ENCODE measurements at regions not wholly inside any gene's neighbourhood (a gene's known extent, or its start where the extent isn't known, plus 50 kb on each side); places are given as distances from the start of the nearest gene placed in this dataset.

DNA sequence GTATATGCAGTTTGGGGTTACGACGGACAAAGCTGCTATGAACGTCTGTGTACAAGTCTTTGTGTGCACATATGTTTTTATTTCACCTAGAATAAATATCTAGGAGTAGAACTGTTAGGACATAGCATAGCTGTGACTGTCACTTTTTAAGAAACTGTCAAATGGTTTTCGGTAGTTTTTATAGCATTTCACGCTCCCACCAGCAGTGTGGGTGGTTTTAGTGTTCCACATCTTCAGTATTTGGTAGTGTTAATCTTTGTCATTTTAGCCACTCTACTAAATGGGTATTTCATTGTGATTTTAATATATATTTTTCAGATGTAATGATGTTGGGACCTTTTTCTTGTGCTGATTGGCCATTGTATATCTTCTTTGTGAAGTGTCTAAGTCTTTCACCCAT is 109.1 kb upstream of the BCAT1 start:
- peak overlapping the region; percentile 50 for H3K27ac Mint-ChIP-seq
- peaks cover 78% of the 10 kb centered on the region for H3K4me1 Mint-ChIP-seq (ENCODE audit: low read depth)
- peaks cover 9% of the 10 kb centered on the region for H3K36me3 Mint-ChIP-seq (ENCODE audit: low read depth)
- H3K27me3 Mint-ChIP-seq = no peaks in the 10 kb centered on the region
- H3K9me3 Mint-ChIP-seq = no peaks in the 10 kb centered on the region
- peak overlapping the region; percentile 54 for H3K4me3 Mint-ChIP-seq

DNA sequence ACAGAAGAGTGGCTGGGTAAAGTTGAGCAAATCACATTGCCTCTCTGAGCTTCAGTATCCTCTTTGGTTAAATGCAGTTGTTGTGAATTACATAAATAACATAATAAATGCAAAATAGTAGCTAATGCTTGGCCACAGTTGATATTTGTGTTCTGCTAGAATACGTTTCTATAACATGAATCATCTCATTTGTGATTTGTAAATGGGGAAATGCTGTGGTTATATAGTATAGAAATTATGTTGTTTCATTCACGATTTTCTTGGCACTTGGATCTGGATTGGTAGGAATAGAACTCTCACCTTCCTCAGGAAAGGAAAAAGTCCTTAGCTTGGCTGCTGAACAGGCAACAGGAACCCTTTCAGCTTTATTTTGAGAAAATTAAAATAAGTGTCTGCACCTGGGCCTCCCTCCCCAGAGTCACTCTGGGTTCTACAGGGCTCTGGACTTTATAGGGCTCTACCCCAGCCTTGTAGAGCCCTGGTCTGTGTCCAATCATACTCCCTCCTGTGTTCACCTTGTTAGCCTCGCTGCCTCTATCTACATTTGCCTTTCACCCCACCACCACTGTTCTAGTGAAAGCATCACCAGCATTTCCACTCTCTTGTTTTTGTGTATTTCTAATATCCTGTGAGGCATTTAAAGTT is 107.7 kb upstream of the BCAT1 start:
- H3K4me3 Mint-ChIP-seq = peak overlapping the region; percentile 91
- H3K36me3 Mint-ChIP-seq (ENCODE audit: low read depth) = no peaks in the 10 kb centered on the region
- H3K27me3 Mint-ChIP-seq = no peaks in the 10 kb centered on the region
- H3K27ac Mint-ChIP-seq = peak overlapping the region; percentile 69
- H3K9me3 Mint-ChIP-seq = no peaks in the 10 kb centered on the region
- peaks cover 80% of the 10 kb centered on the region for H3K4me1 Mint-ChIP-seq (ENCODE audit: low read depth)

DNA sequence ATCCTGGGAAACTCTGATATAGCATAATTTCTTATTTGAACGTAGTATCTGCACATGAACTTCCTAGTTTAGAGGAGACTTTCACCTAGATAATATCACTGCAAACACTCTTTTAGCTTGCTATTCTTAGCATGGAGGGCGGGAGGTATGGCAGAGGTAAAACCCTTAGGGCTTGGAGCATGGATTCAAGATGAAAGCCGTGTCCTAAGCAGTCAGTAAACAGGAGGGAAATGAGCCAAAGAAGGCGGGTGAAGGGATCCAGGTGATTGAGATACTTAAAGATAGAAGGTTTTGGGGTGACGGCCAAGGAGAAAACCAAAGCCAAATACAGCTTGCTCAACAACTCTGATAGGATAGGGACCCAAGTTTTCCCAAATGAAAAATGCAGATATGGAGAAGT is 107.1 kb upstream of the BCAT1 start:
- H3K4me3 Mint-ChIP-seq = peak overlapping the region; percentile 91
- no peaks in the 10 kb centered on the region for H3K27me3 Mint-ChIP-seq
- peak overlapping the region; percentile 88 for H3K27ac Mint-ChIP-seq
- no peaks in the 10 kb centered on the region for H3K36me3 Mint-ChIP-seq (ENCODE audit: low read depth)
- peaks cover 80% of the 10 kb centered on the region for H3K4me1 Mint-ChIP-seq (ENCODE audit: low read depth)
- no peaks in the 10 kb centered on the region for H3K9me3 Mint-ChIP-seq

DNA sequence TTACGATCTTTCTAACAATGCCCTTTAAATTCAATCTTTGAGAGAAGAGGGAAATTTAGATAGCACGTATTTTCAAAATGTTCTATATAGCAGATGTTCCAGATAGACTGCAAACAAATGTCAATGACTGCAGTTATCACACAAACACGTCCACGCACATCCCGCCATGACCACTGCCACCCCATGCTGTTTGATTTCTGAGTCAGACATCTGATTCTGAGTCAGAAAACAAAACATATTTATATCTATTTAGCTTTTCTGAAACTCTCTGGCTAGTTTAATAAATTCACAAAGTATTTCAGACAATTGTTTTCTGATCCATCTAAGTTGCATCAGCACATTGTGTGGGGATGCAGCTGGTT is 105.9 kb upstream of the BCAT1 start:
- Mint-ChIP-seq H3K4me3 (peak overlapping the region; percentile 91), H3K9me3 (no peaks in the 10 kb centered on the region), H3K27me3 (no peaks in the 10 kb centered on the region)

DNA sequence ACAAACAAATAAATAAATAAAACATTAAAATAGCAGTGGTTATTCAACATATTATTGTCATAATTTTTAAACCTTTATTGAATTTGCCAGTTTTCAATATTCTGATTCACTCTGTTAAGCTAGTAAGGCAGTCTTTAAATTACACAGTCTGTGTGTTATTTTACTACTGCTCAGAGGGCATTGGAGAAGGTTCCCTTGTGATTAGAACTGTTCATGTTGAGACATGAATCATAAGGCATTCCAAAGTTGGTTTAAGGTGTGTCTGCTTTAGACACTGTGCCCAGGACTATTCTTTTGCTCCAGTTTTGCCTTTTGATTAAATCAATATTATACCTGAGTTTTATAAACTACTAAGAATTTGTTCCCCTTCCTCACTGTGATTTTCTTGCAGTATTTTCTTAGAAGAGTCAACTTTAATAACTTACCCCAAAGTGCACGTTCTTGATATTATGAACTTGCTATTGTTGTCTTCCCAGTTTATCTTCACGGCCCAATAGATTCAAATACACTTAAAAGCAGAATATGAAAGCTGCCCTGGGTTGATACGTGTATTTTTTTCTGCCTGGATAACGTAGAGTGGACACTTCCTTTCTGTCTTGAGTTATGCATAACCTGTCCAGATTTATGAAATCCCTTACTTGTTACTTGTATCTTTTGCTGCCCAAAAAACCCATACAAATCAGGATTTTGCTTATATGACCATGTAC is 105.3 kb upstream of the BCAT1 start:
- H3K27ac Mint-ChIP-seq = peak overlapping the region; percentile 91
- H3K4me3 Mint-ChIP-seq = peak overlapping the region; percentile 91
- H3K27me3 Mint-ChIP-seq = no peaks in the 10 kb centered on the region
- H3K36me3 Mint-ChIP-seq (ENCODE audit: low read depth) = no peaks in the 10 kb centered on the region
- peaks cover 76% of the 10 kb centered on the region for H3K4me1 Mint-ChIP-seq (ENCODE audit: low read depth)
- H3K9me3 Mint-ChIP-seq = no peaks in the 10 kb centered on the region

More for the DNA sequence above, 105.9 kb upstream of the BCAT1 start:
- H3K36me3 Mint-ChIP-seq (ENCODE audit: low read depth) = no peaks in the 10 kb centered on the region
- H3K27ac Mint-ChIP-seq = peak overlapping the region; percentile 91
- peaks cover 77% of the 10 kb centered on the region for H3K4me1 Mint-ChIP-seq (ENCODE audit: low read depth)

DNA sequence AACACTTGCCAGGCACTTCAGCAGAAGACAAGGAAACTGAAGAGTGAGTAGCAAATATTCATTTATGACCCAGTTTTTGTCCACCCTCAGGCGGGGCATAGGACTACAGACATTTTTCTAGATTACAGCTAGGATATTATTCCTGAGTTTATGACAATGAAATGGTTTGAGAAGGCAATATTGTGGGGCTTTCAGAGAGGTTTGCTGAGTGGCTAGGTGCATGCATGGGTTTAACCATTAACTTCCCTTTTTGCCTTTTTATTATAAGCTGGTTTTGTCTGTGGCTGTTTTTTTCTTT is 104.0 kb upstream of the BCAT1 start:
- Mint-ChIP-seq H3K4me1 (ENCODE audit: low read depth) (peaks cover 64% of the 10 kb centered on the region), H3K36me3 (ENCODE audit: low read depth) (no peaks in the 10 kb centered on the region), H3K9me3 (no peaks in the 10 kb centered on the region), H3K27me3 (no peaks in the 10 kb centered on the region), H3K27ac (peak overlapping the region; percentile 100), H3K4me3 (peak overlapping the region; percentile 100)

DNA sequence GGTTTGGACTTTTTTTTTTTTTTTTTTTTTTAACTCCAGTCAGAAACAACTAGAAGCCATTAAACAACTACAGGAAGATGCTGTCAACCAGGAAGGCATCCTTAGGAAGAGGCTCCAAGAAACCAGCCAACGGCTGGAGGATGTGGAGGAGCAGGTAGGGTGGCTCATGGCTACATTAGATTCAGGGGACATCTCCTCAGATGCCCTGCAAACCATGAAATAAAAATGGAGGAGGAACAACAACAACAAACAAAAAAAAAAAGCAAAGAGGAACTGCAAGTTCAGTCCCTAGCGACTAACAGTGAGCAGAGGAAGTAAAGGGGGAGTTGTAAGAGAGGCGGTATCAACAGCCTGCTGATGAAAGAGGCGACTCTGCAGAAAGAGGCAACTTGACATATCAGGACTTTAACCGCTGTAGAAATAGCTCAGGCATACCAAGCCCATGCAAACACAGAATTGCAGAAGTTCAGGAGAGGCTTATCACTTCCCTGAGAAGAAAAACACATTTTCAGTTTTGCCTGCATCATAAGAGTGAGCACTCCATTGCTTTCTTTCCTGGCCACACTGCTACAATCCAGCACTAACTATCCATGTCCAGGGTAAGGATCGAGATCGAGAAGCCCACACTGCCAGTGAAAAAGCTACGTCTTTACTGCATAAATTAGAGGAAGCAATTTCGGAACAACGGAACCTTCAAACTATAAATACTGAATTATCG is 103.5 kb upstream of the BCAT1 start:
- Mint-ChIP-seq H3K36me3 (ENCODE audit: low read depth) (no peaks in the 10 kb centered on the region), H3K4me3 (peak overlapping the region; percentile 100), H3K27me3 (no peaks in the 10 kb centered on the region), H3K9me3 (no peaks in the 10 kb centered on the region), H3K27ac (peak overlapping the region; percentile 100), H3K4me1 (ENCODE audit: low read depth) (peaks cover 59% of the 10 kb centered on the region)

DNA sequence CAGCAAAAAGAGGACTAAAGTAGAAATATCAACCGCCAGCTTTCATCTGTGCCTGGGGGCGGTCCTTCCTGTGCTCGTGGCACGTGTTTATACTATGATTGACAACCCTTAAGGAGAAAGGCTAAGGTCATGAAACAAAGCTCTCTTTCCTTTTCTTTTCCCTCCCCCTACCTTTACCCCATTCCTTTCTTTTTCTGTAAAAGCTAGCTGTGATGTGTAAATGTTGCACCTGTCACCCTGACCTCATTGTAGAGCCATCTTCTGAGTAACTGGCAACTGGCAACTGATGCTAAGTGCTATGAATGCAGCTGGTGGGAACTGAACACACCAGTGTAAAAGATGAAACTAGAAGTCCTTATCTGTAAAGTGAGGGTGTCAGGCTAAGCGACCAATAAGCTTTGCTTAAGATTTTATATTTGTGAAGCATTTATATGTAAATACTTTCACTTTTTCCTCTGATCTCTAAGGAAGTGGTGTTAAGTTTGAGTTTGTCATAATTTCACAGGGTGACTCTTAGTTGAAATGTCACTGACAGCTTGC is 102.8 kb upstream of the BCAT1 start:
- H3K36me3 Mint-ChIP-seq (ENCODE audit: low read depth) = no peaks in the 10 kb centered on the region
- H3K9me3 Mint-ChIP-seq = peaks cover 5% of the 10 kb centered on the region
- peaks cover 53% of the 10 kb centered on the region for H3K4me1 Mint-ChIP-seq (ENCODE audit: low read depth)
- H3K4me3 Mint-ChIP-seq = peak overlapping the region; percentile 100
- no peaks in the 10 kb centered on the region for H3K27me3 Mint-ChIP-seq
- peak overlapping the region; percentile 100 for H3K27ac Mint-ChIP-seq

DNA sequence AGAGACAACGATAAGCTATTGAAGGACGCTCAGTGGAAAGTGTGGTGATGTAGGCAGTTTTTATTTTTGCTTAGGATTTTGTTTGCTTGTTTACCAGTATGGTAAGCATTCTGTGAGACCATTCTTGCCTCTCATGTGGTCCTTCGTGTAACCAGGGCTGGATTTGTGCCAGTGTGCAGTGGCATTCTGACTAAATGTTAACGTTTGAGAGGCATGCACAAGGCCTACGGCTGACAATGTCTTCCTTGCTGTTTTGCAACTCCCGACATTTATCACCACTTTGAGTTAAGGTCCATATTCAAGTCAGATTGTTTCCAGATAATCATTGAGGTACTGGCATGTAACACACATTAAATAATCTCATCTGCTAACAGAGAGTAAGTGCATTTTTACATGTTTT is 102.3 kb upstream of the BCAT1 start:
- H3K4me3 Mint-ChIP-seq = peak overlapping the region; percentile 100
- H3K27me3 Mint-ChIP-seq = no peaks in the 10 kb centered on the region
- peaks cover 11% of the 10 kb centered on the region for H3K9me3 Mint-ChIP-seq
- H3K36me3 Mint-ChIP-seq (ENCODE audit: low read depth) = no peaks in the 10 kb centered on the region
- H3K4me1 Mint-ChIP-seq (ENCODE audit: low read depth) = peaks cover 48% of the 10 kb centered on the region
- peak overlapping the region; percentile 100 for H3K27ac Mint-ChIP-seq

DNA sequence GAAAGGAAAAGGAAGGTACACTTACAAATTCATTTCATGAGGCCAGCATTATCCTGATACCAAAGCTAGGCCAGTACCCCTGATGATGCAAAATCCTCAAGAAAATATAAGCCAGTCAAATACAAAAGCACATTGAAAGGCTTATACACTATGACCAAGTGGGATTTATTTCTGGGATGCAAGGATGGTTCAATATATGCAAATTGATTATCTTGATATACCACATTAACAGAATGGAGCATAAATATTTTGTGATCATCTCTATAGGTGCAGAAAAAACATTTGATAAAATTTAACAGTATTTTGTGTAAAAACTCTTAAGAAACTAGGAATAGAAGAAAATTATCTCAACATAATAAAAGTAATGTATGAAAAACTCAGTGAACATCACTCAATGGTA is 97.0 kb upstream of the BCAT1 start:
- H3K36me3 Mint-ChIP-seq (ENCODE audit: low read depth) = no peaks in the 10 kb centered on the region

DNA sequence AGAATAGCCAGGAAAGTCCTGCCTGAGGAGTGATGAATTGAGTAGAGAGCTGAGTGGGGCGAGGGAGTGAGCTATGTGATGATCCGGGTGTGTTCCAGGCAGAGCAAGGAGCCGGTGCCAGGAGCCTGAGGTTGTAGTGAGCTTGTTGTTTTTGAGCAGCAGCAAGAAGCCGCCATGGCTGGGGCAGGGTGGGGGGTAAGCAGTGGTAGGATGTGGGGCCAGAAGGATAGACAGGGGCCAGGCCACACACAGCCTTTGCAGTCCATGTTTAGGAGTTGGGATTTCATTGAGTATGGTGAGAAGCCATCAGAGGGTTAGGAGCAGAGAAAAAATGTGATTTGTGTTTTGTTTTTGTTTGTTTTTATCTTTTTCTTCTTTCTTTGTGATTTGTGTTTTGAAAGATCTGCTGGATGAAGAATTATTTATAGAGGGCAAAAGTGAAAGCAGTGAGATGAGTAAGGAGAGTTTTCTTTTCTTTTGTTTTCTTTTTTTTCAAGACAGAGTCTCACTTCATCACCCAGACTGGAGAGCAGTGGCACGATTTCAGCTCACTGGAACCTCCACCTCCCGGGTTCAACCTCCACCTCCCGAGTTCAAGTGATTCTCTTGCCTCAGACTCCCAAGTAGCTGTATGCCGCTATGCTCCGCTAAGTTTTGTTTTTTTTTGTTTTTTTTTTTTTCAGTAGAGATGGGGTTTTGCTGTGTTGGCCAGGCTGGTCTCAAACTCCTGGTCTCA is 92.3 kb upstream of the BCAT1 start:
- no peak overlapping the region for H3K27ac Mint-ChIP-seq
- no peak overlapping the region for H3K4me3 Mint-ChIP-seq

More for the DNA sequence above, 97.0 kb upstream of the BCAT1 start:
- Mint-ChIP-seq H3K27ac (no peak overlapping the region), H3K27me3 (no peaks in the 10 kb centered on the region), H3K9me3 (peaks cover 17% of the 10 kb centered on the region), H3K4me1 (ENCODE audit: low read depth) (peaks cover 14% of the 10 kb centered on the region), H3K4me3 (no peak overlapping the region)

DNA sequence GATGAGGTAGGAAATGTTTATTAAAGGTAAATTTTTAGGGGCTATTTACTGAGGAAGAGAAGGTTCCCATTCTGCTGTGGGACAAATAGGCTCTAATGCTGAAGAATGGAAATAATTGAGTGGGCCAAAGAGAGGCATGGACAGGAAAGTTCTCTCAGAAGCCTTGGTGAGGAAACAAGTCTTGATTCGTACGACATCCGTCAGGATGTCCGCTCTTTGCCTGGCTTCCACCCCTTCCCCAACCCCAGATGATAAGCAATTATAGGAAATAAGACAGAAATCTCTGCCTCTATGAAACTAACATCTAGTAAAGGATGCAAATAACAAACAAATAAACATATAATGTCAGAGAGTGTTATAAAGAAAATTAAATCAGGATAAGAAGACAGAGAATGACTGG is 91.7 kb upstream of the BCAT1 start:
- H3K27me3 Mint-ChIP-seq = peaks cover 4% of the 10 kb centered on the region
- H3K27ac Mint-ChIP-seq = no peak overlapping the region
- peaks cover 8% of the 10 kb centered on the region for H3K4me1 Mint-ChIP-seq (ENCODE audit: low read depth)
- no peak overlapping the region for H3K4me3 Mint-ChIP-seq
- H3K9me3 Mint-ChIP-seq = peaks cover 4% of the 10 kb centered on the region
- H3K36me3 Mint-ChIP-seq (ENCODE audit: low read depth) = no peaks in the 10 kb centered on the region

More for the DNA sequence above, 92.3 kb upstream of the BCAT1 start:
- H3K36me3 Mint-ChIP-seq (ENCODE audit: low read depth) = no peaks in the 10 kb centered on the region
- H3K4me1 Mint-ChIP-seq (ENCODE audit: low read depth) = peaks cover 8% of the 10 kb centered on the region
- peaks cover 7% of the 10 kb centered on the region for H3K9me3 Mint-ChIP-seq
- peaks cover 4% of the 10 kb centered on the region for H3K27me3 Mint-ChIP-seq

DNA sequence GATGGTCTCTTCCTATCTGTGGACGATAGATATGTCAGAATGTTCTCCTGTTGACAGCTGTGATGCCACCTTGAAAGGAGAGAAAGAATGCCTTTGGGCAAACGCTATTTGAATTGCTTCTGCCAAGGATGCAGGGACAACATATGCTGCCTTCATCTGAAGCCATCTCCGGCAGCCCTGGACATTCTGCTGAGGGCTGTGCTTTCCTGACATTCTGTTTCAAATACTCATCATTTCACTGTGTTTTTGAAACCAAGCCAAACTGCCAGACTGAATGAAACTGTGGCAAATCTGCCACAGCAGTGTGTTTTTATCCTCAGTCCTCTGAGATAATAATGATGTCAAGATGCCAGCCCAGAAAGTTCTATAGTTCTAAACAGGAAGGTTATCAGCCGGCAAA is 85.8 kb upstream of the BCAT1 start:
- no peaks in the 10 kb centered on the region for H3K36me3 Mint-ChIP-seq (ENCODE audit: low read depth)
- no peaks in the 10 kb centered on the region for H3K9me3 Mint-ChIP-seq
- no peak overlapping the region for H3K4me3 Mint-ChIP-seq
- no peak overlapping the region for H3K27ac Mint-ChIP-seq
- no peaks in the 10 kb centered on the region for H3K4me1 Mint-ChIP-seq (ENCODE audit: low read depth)
- H3K27me3 Mint-ChIP-seq = peaks cover 11% of the 10 kb centered on the region

DNA sequence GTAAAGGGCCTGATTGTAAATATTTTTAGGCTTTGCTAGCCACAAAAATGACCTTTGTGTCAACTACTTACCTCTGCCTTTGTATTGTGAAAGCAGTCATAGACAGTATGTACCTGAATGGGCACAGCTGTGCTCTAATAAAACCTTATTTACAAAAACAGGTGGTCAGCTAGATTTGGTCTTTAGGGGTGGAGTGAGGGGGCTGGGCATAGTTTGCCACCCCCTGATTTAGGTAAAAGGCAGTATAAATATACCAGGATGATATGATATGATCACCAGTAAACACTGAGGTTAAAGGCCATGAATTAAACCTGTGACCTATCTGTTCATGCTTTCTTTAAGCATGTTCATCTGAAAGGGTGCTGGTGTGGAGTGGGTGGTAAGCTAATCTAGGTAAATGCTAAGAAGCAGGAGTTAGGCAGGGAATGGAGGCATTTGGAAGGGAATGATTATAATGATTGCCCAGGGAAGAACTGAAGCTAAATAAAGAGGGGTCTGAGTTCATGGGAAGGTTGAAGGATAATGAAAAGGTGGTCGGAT is 77.1 kb upstream of the BCAT1 start:
- Mint-ChIP-seq H3K4me1 (ENCODE audit: low read depth) (no peaks in the 10 kb centered on the region), H3K27me3 (no peaks in the 10 kb centered on the region), H3K36me3 (ENCODE audit: low read depth) (no peaks in the 10 kb centered on the region), H3K4me3 (no peak overlapping the region), H3K27ac (no peak overlapping the region), H3K9me3 (no peaks in the 10 kb centered on the region)
